ENCODE measurements at regions not wholly inside any gene's neighbourhood (a gene's known extent, or its start where the extent isn't known, plus 50 kb on each side); places are given as distances from the start of the nearest gene placed in this dataset.

- TF ChIP-seq, protein P1, sequence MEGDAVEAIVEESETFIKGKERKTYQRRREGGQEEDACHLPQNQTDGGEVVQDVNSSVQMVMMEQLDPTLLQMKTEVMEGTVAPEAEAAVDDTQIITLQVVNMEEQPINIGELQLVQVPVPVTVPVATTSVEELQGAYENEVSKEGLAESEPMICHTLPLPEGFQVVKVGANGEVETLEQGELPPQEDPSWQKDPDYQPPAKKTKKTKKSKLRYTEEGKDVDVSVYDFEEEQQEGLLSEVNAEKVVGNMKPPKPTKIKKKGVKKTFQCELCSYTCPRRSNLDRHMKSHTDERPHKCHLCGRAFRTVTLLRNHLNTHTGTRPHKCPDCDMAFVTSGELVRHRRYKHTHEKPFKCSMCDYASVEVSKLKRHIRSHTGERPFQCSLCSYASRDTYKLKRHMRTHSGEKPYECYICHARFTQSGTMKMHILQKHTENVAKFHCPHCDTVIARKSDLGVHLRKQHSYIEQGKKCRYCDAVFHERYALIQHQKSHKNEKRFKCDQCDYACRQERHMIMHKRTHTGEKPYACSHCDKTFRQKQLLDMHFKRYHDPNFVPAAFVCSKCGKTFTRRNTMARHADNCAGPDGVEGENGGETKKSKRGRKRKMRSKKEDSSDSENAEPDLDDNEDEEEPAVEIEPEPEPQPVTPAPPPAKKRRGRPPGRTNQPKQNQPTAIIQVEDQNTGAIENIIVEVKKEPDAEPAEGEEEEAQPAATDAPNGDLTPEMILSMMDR (IDR thresholded peaks at IDR 0.05; ENCODE audit: low read depth, low read length): no peak
- H3K4me3 ChIP-seq (ENCODE audit: low read depth, low read length): no peak overlapping the region
Observed at GRCh38 chr20:12305188-12305950, 387.7 kb downstream of the BTBD3 start.

DNA sequence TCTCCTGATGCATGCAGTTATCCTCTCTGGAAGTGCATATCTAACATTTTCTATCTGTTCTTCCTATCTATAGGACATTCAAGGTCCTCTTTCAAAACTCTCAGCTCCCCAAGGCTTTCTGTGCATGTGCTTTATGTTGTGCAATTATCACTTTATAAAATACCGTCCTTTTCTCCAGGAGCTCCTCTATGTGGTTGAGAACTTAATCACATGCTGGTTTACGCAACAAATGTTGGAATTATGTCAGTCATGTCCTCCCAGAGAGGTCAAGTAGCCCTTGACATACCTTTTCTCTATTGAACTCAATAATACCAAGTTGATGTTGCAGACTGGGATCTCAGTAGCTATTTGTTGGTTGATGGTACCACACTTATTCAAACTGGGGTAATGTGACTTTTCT, 388.4 kb downstream of the BTBD3 start:
- no peak overlapping the region for H3K4me3 ChIP-seq (ENCODE audit: low read depth, low read length)
- TF ChIP-seq, protein P1 (IDR thresholded peaks at IDR 0.05; ENCODE audit: low read depth, low read length): no peak

GRCh38 chr20:12311094-12311865, 393.6 kb downstream of the BTBD3 start:
- no peak overlapping the region for H3K4me3 ChIP-seq (ENCODE audit: low read depth, low read length)
- TF ChIP-seq, protein P1 (IDR thresholded peaks at IDR 0.05; ENCODE audit: low read depth, low read length): no peak

GRCh38 chr20:12315652-12316051, 398.0 kb downstream of the BTBD3 start:
- H3K4me3 ChIP-seq (ENCODE audit: low read depth, low read length): no peak overlapping the region
- TF ChIP-seq, protein P1 (IDR thresholded peaks at IDR 0.05; ENCODE audit: low read depth, low read length): no peak

GRCh38 chr20:12316794-12317193, 399.1 kb downstream of the BTBD3 start:
- H3K4me3 ChIP-seq (ENCODE audit: low read depth, low read length): no peak overlapping the region
- TF ChIP-seq, protein P1 (IDR thresholded peaks at IDR 0.05; ENCODE audit: low read depth, low read length): no peak

GRCh38 chr20:12317433-12317832, 399.7 kb downstream of the BTBD3 start:
- TF ChIP-seq, protein P1 (IDR thresholded peaks at IDR 0.05; ENCODE audit: low read depth, low read length): no peak
- no peak overlapping the region for H3K4me3 ChIP-seq (ENCODE audit: low read depth, low read length)

- TF ChIP-seq, protein P1 (IDR thresholded peaks at IDR 0.05; ENCODE audit: low read depth, low read length): no peak
- H3K4me3 ChIP-seq (ENCODE audit: low read depth, low read length): no peak overlapping the region
Observed at GRCh38 chr20:12318043-12318442, 400.4 kb downstream of the BTBD3 start.
